Endothelial cell of umbilical vein (primary cell): ENCODE measurements at regions not wholly inside any gene's neighbourhood (a gene's known extent, or its start where the extent isn't known, plus 50 kb on each side); places are given as distances from the start of the nearest gene placed in this dataset.

ENCODE experiments used
- BruUV-seq: library from RNA; stranded (reverse); fragments of 400-500 nt; replicated peaks from 2 replicates; lab custom pipeline; 2021; lab: Mats Ljungman, UMichigan
- CTCF ChIA-PET: fragments of 300-600, 350-600 bp; sonication (Branson Sonifier 250); formaldehyde crosslinking; loops from one replicate; lab custom pipeline; 2021; ENCODE audit warnings: antibody characterized with exemption, inconsistent platforms; lab: Charles Lee
- POLR2A ChIA-PET: fragments of 300-600, 350-600 bp; sonication (Branson Sonifier 250); formaldehyde crosslinking; loops from one replicate; lab custom pipeline; 2021; ENCODE audit warnings: antibody characterized with exemption, inconsistent platforms; lab: Charles Lee
- DNase-seq: peaks from one replicate; pipeline ENCODE4 v3.0.0-alpha.2; 2011; ENCODE audit warnings: low read depth, low spot score
- FAIRE-seq: peaks from 2 replicates; lab custom pipeline; 2011; peaks lifted over from hg19 to GRCh38; lab: Jason Lieb, UNC
- H2AFZ ChIP-seq: 2 replicates; pipeline ENCODE4 v1.6.0; 2012; ENCODE audit warnings: low read depth, low read length, control low read depth, inconsistent platforms
- H3K27ac ChIP-seq: 2 replicates; pipeline ENCODE4 v1.5.1; 2011; ENCODE audit warnings: low read depth, mild to moderate bottlenecking, control low read depth, low read length, moderate library complexity; ENCODE audit not compliant: insufficient read depth
- H3K27me3 ChIP-seq, 2 experiments: 2 replicates each; pipeline versions ENCODE4 v1.6.0 to v1.6.1; 2011; ENCODE audit warnings: low read length in 2 of 2, mixed read lengths in 1 of 2; ENCODE audit not compliant: control insufficient read depth in 2 of 2, insufficient read depth in 2 of 2
- H3K36me3 ChIP-seq, 2 experiments: 2 replicates in 1 of 2; 3 replicates in 1 of 2; pipeline ENCODE4 v1.5.1; 2011; ENCODE audit warnings: low read length in 2 of 2, mild to moderate bottlenecking in 1 of 2, moderate library complexity in 1 of 2; ENCODE audit not compliant: control insufficient read depth in 2 of 2, insufficient read depth in 2 of 2; ENCODE audit errors: extremely low read depth in 1 of 2
- H3K4me1 ChIP-seq: 3 replicates; pipeline ENCODE4 v1.5.1; 2011; ENCODE audit warnings: mild to moderate bottlenecking, low read length; ENCODE audit not compliant: control insufficient read depth, insufficient read depth; ENCODE audit errors: extremely low read depth
- H3K4me2 ChIP-seq: 2 replicates; pipeline ENCODE4 v1.6.1; 2011; ENCODE audit warnings: low read length, control low read depth, mixed read lengths; ENCODE audit not compliant: insufficient read depth
- H3K4me3 ChIP-seq, 3 experiments: fragments of 200-600 bp in 1 of 3; sonication (generic), shearing (Covaris generic) in 1 of 3; replicated peaks in 1 of 3; 2 replicates each; pipeline ENCODE4 v1.5.1; 2011 to 2016; ENCODE audit warnings: control low read depth in 3 of 3, low read length in 3 of 3, mild to moderate bottlenecking in 2 of 3, inconsistent platforms in 1 of 3, low read depth in 1 of 3, moderate library complexity in 1 of 3; ENCODE audit not compliant: insufficient read depth in 1 of 3
- H3K79me2 ChIP-seq: 2 replicates; pipeline ENCODE4 v1.6.0; 2012; ENCODE audit warnings: low read length, inconsistent platforms; ENCODE audit not compliant: control insufficient read depth, insufficient read depth
- H3K9ac ChIP-seq: replicated peaks from 2 replicates; pipeline ENCODE3; 2011; ENCODE audit warnings: low read length, control low read depth; ENCODE audit not compliant: insufficient read depth; ENCODE audit errors: extremely low read depth
- H3K9me1 ChIP-seq: replicated peaks from 3 replicates; pipeline ENCODE4 v1.6.0; 2011; ENCODE audit warnings: mild to moderate bottlenecking, low read length; ENCODE audit not compliant: control insufficient read depth, insufficient read depth; ENCODE audit errors: extremely low read depth
- H3K9me3 ChIP-seq: replicated peaks from 2 replicates; pipeline ENCODE4 v1.5.1; 2012; ENCODE audit warnings: low read length, inconsistent platforms; ENCODE audit not compliant: control insufficient read depth, insufficient read depth
- H4K20me1 ChIP-seq: replicated peaks from 2 replicates; pipeline ENCODE3; 2011; ENCODE audit warnings: mild to moderate bottlenecking, low read length; ENCODE audit not compliant: control insufficient read depth, insufficient read depth; ENCODE audit errors: extremely low read depth
- EZH2 ChIP-seq: IDR thresholded peaks from 2 replicates; pipeline ENCODE4 v1.6.1; 2012; ENCODE audit warnings: borderline replicate concordance, low read depth, mild to moderate bottlenecking, moderate library complexity, low read length, inconsistent platforms; ENCODE audit not compliant: severe bottlenecking
- FOS ChIP-seq: IDR thresholded peaks from 2 replicates; pipeline ENCODE4 v1.6.1; 2011; ENCODE audit warnings: mild to moderate bottlenecking, low read length, moderate library complexity, borderline replicate concordance; ENCODE audit not compliant: insufficient read depth
- GATA2 ChIP-seq: IDR thresholded peaks from 2 replicates; pipeline ENCODE4 v1.7.0; 2011; ENCODE audit warnings: low read depth, mild to moderate bottlenecking, moderate library complexity, mixed read lengths, low read length; ENCODE audit not compliant: insufficient read length, insufficient read depth
- JUN ChIP-seq: IDR thresholded peaks from 2 replicates; pipeline ENCODE4 v1.6.1; 2011; ENCODE audit warnings: borderline replicate concordance, low read depth; ENCODE audit not compliant: insufficient read length, insufficient read depth
- MAX ChIP-seq: IDR thresholded peaks from 2 replicates; pipeline ENCODE4 v1.6.1; 2011; ENCODE audit not compliant: insufficient read depth, insufficient read length
- MYC ChIP-seq: IDR thresholded peaks from one replicate; pipeline ENCODE4 v1.6.1; 2011; ENCODE audit warnings: mild to moderate bottlenecking, low read depth, low read length
- POLR2A ChIP-seq: IDR thresholded peaks from 2 replicates; pipeline ENCODE4 v1.6.1; 2012; ENCODE audit warnings: low read depth, mild to moderate bottlenecking, control low read depth, low read length
- POLR2AphosphoS5 ChIP-seq: IDR thresholded peaks from 2 replicates; pipeline ENCODE4 v1.6.1; 2012; ENCODE audit warnings: low read depth, mild to moderate bottlenecking, control low read depth, low read length, moderate library complexity; ENCODE audit not compliant: insufficient read depth
- dilution Hi-C: fragments of 300-500 bp; cut with MboI; formaldehyde crosslinking; loops from one replicate; pipeline ENCODE4 v1.15.0; 2019; ENCODE audit warnings: low sequenced_read_pairs; ENCODE audit not compliant: extremely low pct_ligation_motif_present
- intact Hi-C: fragments of 100-400 bp; cut with micrococcal nuclease; formaldehyde crosslinking; loops from one replicate; pipeline ENCODE4 v1.10.0; 2022

- H3K9me3 ChIP-seq: no peaks in the 10 kb centered on the region
- ChIA-PET CTCF (interaction anchor here (0.9 to 2.9 kb wide), 14 partner anchors 9 to 184 kb away, joined by 3 to 14 read pairs (median 5); no protein-coding TSS in a partner anchor), POLR2A (interaction anchor here (1.3 to 1.7 kb wide), 2 partner anchors 17 to 89 kb away, joined by 5 read pairs; no protein-coding TSS in a partner anchor)
- no peaks in the 10 kb centered on the region for H3K36me3 ChIP-seq
- peak; percentile 87 for FAIRE-seq
- H3K9me1 ChIP-seq: no peaks in the 10 kb centered on the region
- H4K20me1 ChIP-seq: no peaks in the 10 kb centered on the region
- intact Hi-C loops: loop anchor here (1.0 to 5.0 kb wide), 9 partner anchors 17 to 184 kb away; no protein-coding TSS in a partner anchor
- no peak overlapping the region for H2AFZ ChIP-seq
- no peaks in the 10 kb centered on the region for H3K79me2 ChIP-seq
- peak; percentile 91 for DNase-seq
- dilution Hi-C loops: no loop called here
- H3K27ac ChIP-seq: peak overlapping the region; percentile 93
- H3K4me1 ChIP-seq: peaks cover 35% of the 10 kb centered on the region
- no peak overlapping the region for H3K4me3 ChIP-seq
- no TSS peak for BruUV-seq
- peak overlapping the region; percentile 55 for H3K9ac ChIP-seq
- no peaks in the 10 kb centered on the region for H3K27me3 ChIP-seq
- peak; percentile 50 for TF ChIP-seq POLR2A
- TF ChIP-seq MYC: no peak
- peak; percentile 99 for TF ChIP-seq JUN
- TF ChIP-seq EZH2: no peak
- TF ChIP-seq MAX: no peak
- peak; percentile 50 for TF ChIP-seq GATA2
- peak; percentile 98 for TF ChIP-seq FOS
- TF ChIP-seq POLR2AphosphoS5: peak; percentile 64
- H3K4me2 ChIP-seq: peak overlapping the region; percentile 57
Measured at GRCh38 chr7:116443101-116443523, 56.4 kb upstream of the CAV2 start.

GRCh38 chr7:116443646-116444045 lies 55.9 kb upstream of the CAV2 start:
- Histone ChIP-seq H3K27ac (peak overlapping the region; percentile 93), H3K4me1 (peaks cover 35% of the 10 kb centered on the region), H3K79me2 (no peaks in the 10 kb centered on the region), H2AFZ (no peak overlapping the region), H3K9me3 (no peaks in the 10 kb centered on the region), H3K9me1 (no peaks in the 10 kb centered on the region), H3K4me3 (no peak overlapping the region), H3K36me3 (no peaks in the 10 kb centered on the region), H3K27me3 (no peaks in the 10 kb centered on the region), H4K20me1 (no peaks in the 10 kb centered on the region), H3K4me2 (peak overlapping the region; percentile 57), H3K9ac (peak overlapping the region; percentile 47)
- TSS peak; percentile 29 for BruUV-seq
- intact Hi-C loops (loop anchor here (1.0 to 5.0 kb wide), 9 partner anchors 17 to 184 kb away; no protein-coding TSS in a partner anchor), dilution Hi-C loops (no loop called here)
- DNase-seq (no peak), FAIRE-seq (no peak)
- POLR2A ChIA-PET: interaction anchor here (1.3 to 1.7 kb wide), 2 partner anchors 18 to 89 kb away, joined by 5 read pairs; no protein-coding TSS in a partner anchor
- CTCF ChIA-PET: interaction anchor here (0.9 to 2.9 kb wide), 11 partner anchors 9 to 184 kb away, joined by 3 to 14 read pairs (median 4); no protein-coding TSS in a partner anchor
- no peak for TF ChIP-seq MAX
- TF ChIP-seq EZH2: no peak
